Neural cell (in vitro differentiated cells): ENCODE measurements at regions not wholly inside any gene's neighbourhood (a gene's known extent, or its start where the extent isn't known, plus 50 kb on each side); places are given as distances from the start of the nearest gene placed in this dataset.

Experiments
- H2AFZ ChIP-seq: fragments of 200-600, 300-800 bp; sonication (generic), shearing (Covaris generic); 2 replicates; pipeline ENCODE4 v1.6.0; 2014; ENCODE audit warnings: low read depth, mild to moderate bottlenecking, antibody characterized with exemption, low read length, moderate library complexity
- H3F3A ChIP-seq: fragments of 200-600 bp; shearing (Covaris generic); 2 replicates; pipeline ENCODE4 v1.6.1; 2016; ENCODE audit warnings: mild to moderate bottlenecking, moderate library complexity, mixed read lengths, antibody characterized with exemption, low read length; ENCODE audit not compliant: insufficient read depth, poor library complexity, severe bottlenecking
- H3K27ac ChIP-seq: fragments of 200-600, 300-800 bp; sonication (generic), shearing (Covaris generic); 2 replicates; pipeline ENCODE4 v1.5.1; 2014; ENCODE audit warnings: mild to moderate bottlenecking, low read length, moderate library complexity
- H3K27me3 ChIP-seq: fragments of 300-800, 200-600 bp; sonication (generic), shearing (Covaris generic); 2 replicates; pipeline ENCODE4 v1.6.0; 2014; ENCODE audit warnings: mild to moderate bottlenecking, low read depth, low read length, moderate library complexity; ENCODE audit not compliant: insufficient read depth
- H3K36me3 ChIP-seq: fragments of 300-800, 200-600 bp; sonication (generic), shearing (Covaris generic); 2 replicates; pipeline ENCODE4 v1.5.1; 2014; ENCODE audit warnings: mild to moderate bottlenecking, antibody characterized with exemption, low read length, moderate library complexity; ENCODE audit not compliant: insufficient read depth
- H3K4me2 ChIP-seq: fragments of 300-800, 200-600 bp; sonication (generic), shearing (Covaris generic); 2 replicates; pipeline ENCODE4 v1.6.0; 2014; ENCODE audit warnings: mild to moderate bottlenecking, low read length
- H3K4me3 ChIP-seq: fragments of 300-800, 200-600 bp; sonication (generic), shearing (Covaris generic); 2 replicates; pipeline ENCODE4 v1.5.1; 2014; ENCODE audit warnings: mild to moderate bottlenecking, low read length, moderate library complexity
- H3K79me2 ChIP-seq: fragments of 200-600 bp; shearing (Covaris generic); replicated peaks from 2 replicates; pipeline ENCODE4 v1.6.0; 2014; ENCODE audit warnings: mild to moderate bottlenecking, low read length, moderate library complexity; ENCODE audit not compliant: insufficient read depth
- H3K9ac ChIP-seq: fragments of 300-800, 200-600 bp; sonication (generic), shearing (Covaris generic); 2 replicates; pipeline ENCODE4 v1.6.1; 2016; ENCODE audit warnings: mild to moderate bottlenecking, low read length, mixed read lengths
- H3K9me2 ChIP-seq: fragments of 200-600 bp; shearing (Covaris generic); 2 replicates; pipeline ENCODE4 v1.6.1; 2016; ENCODE audit warnings: mild to moderate bottlenecking, low read length, mixed read lengths; ENCODE audit not compliant: insufficient read depth
- H3K9me3 ChIP-seq: fragments of 200-600, 300-800 bp; sonication (generic), shearing (Covaris generic); 2 replicates; pipeline ENCODE4 v1.6.1; 2016; ENCODE audit warnings: mild to moderate bottlenecking, mixed run types, low read length, moderate library complexity, mixed read lengths
- H4K20me1 ChIP-seq: fragments of 200-600 bp; shearing (Covaris generic); 2 replicates; pipeline ENCODE4 v1.6.1; 2016; ENCODE audit warnings: mild to moderate bottlenecking, mixed run types; ENCODE audit not compliant: insufficient read depth
- EP300 ChIP-seq: fragments of 450-650 bp; conservative IDR thresholded peaks from 2 replicates; pipeline ENCODE4 v1.6.1; 2014; ENCODE audit warnings: antibody characterized with exemption, mild to moderate bottlenecking, moderate library complexity; ENCODE audit not compliant: poor library complexity, severe bottlenecking
- EZH2 ChIP-seq: fragments of 200-600, 300-800 bp; shearing (Covaris generic), sonication (generic); IDR thresholded peaks from 2 replicates; pipeline ENCODE4 v1.6.1; 2014; ENCODE audit warnings: antibody characterized with exemption, low read length, borderline replicate concordance, mild to moderate bottlenecking; ENCODE audit not compliant: insufficient read depth, poor library complexity, severe bottlenecking
- MXI1 ChIP-seq: fragments of 450-650 bp; conservative IDR thresholded peaks from 2 replicates; pipeline ENCODE4 v1.6.1; 2014; ENCODE audit warnings: antibody characterized with exemption, mild to moderate bottlenecking; ENCODE audit not compliant: poor library complexity, severe bottlenecking
- POLR2AphosphoS5 ChIP-seq: IDR thresholded peaks from 2 replicates; pipeline ENCODE4 v1.6.1; 2012
- RAD21 ChIP-seq: fragments of 450-650 bp; conservative IDR thresholded peaks from 2 replicates; pipeline ENCODE4 v1.6.1; 2014; ENCODE audit warnings: antibody characterized with exemption, mild to moderate bottlenecking, moderate library complexity
- REST ChIP-seq: IDR thresholded peaks from 2 replicates; pipeline ENCODE4 v1.6.1; 2012; ENCODE audit warnings: borderline replicate concordance
- SMC3 ChIP-seq: fragments of 450-650 bp; conservative IDR thresholded peaks from 2 replicates; pipeline ENCODE4 v1.6.1; 2014; ENCODE audit warnings: antibody characterized with exemption, mild to moderate bottlenecking, moderate library complexity; ENCODE audit not compliant: poor library complexity
- TAF1 ChIP-seq: IDR thresholded peaks from 2 replicates; pipeline ENCODE4 v1.6.1; 2012; ENCODE audit warnings: low read depth
- TF ChIP-seq, protein P1 (sequence below): fragments of 450-650 bp; IDR thresholded peaks from 2 replicates; pipeline ENCODE4 v1.5.1; 2014; ENCODE audit warnings: antibody characterized with exemption, mild to moderate bottlenecking, moderate library complexity; ENCODE audit not compliant: poor library complexity, severe bottlenecking

DNA sequence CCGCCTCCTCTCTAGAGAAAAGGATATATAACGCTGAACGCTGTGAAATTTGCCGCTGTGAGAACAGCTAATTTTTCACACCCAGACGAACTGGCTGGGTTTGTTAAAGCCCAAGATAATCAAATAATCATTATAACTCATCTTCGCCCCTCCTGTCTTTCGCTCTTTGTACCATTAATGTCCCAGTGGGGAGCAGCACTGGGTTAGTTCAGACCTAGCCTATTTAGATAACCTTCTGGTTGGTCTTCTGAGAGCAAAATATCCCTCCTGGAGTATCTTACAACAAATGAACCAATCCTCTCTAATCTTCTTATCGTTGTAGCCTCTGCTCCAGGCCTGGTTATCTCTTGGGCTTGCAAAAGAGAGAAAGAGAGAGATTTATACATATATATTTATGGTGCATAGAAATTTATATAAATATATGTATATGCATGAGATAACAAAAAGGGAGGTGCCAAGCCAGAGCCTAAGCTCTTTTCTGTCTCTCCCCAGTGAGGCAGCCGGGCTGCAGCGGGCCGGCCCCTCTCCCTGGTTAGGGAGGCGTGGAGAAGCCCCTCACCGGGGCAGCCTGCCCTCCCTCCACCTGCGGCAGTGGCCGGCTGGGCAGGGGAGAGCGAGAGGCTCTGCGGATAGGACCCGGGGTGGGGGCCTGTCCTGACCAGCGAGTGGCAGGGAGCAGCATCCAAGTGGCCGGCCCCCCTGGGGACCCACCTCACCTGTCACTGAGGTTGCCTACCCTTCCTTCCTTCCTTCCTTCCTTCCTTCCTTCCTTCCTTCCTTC lies 202.0 kb upstream of the LHX5 start:
- TF ChIP-seq, protein P1, sequence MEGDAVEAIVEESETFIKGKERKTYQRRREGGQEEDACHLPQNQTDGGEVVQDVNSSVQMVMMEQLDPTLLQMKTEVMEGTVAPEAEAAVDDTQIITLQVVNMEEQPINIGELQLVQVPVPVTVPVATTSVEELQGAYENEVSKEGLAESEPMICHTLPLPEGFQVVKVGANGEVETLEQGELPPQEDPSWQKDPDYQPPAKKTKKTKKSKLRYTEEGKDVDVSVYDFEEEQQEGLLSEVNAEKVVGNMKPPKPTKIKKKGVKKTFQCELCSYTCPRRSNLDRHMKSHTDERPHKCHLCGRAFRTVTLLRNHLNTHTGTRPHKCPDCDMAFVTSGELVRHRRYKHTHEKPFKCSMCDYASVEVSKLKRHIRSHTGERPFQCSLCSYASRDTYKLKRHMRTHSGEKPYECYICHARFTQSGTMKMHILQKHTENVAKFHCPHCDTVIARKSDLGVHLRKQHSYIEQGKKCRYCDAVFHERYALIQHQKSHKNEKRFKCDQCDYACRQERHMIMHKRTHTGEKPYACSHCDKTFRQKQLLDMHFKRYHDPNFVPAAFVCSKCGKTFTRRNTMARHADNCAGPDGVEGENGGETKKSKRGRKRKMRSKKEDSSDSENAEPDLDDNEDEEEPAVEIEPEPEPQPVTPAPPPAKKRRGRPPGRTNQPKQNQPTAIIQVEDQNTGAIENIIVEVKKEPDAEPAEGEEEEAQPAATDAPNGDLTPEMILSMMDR, result no peak
- no peak for TF ChIP-seq REST
- no peak for TF ChIP-seq SMC3
- no peak for TF ChIP-seq EP300
- TF ChIP-seq EZH2, result no peak
- TF ChIP-seq RAD21, result no peak
- TF ChIP-seq POLR2AphosphoS5, result no peak
- TF ChIP-seq TAF1, result no peak
- TF ChIP-seq MXI1, result no peak
- H3K79me2 ChIP-seq, result no peaks in the 10 kb centered on the region
- H3F3A ChIP-seq, result no peaks in the 10 kb centered on the region
- no peak overlapping the region for H3K27ac ChIP-seq
- no peaks in the 10 kb centered on the region for H3K27me3 ChIP-seq
- H2AFZ ChIP-seq, result no peak overlapping the region
- H3K4me2 ChIP-seq, result no peak overlapping the region
- H3K4me3 ChIP-seq, result no peak overlapping the region
- H3K36me3 ChIP-seq, result no peaks in the 10 kb centered on the region
- no peaks in the 10 kb centered on the region for H4K20me1 ChIP-seq
- no peak overlapping the region for H3K9ac ChIP-seq
- no peaks in the 10 kb centered on the region for H3K9me2 ChIP-seq
- no peaks in the 10 kb centered on the region for H3K9me3 ChIP-seq

DNA sequence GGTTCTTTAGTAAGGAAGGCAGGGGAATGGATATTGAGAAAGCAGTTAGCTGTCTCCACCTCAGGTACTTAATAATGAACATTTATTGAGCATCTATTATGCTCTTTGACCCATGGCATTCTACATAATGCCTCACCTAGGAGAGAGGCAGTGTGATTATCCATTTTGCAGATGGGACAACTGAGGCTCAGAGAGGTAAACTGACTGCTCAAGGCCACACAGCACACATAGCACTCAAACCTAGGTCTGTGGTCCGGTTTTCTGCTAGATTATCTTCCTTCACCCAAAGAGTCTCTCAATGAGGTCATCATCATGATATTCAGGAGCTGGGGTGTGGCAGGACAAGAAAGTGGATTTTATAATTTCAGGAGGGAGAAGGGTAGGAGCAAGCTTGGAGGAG lies 199.1 kb upstream of the LHX5 start:
- no peaks in the 10 kb centered on the region for H3F3A ChIP-seq
- H3K27ac ChIP-seq, result no peak overlapping the region
- H3K9ac ChIP-seq, result no peak overlapping the region
- no peaks in the 10 kb centered on the region for H3K27me3 ChIP-seq
- H2AFZ ChIP-seq, result no peak overlapping the region
- no peaks in the 10 kb centered on the region for H3K9me2 ChIP-seq
- H3K79me2 ChIP-seq, result no peaks in the 10 kb centered on the region
- no peaks in the 10 kb centered on the region for H3K36me3 ChIP-seq
- H3K9me3 ChIP-seq, result no peaks in the 10 kb centered on the region
- H3K4me3 ChIP-seq, result no peak overlapping the region
- H3K4me2 ChIP-seq, result no peak overlapping the region
- H4K20me1 ChIP-seq, result no peaks in the 10 kb centered on the region
- TF ChIP-seq POLR2AphosphoS5 (no peak), EP300 (no peak), SMC3 (no peak)
- TF ChIP-seq, protein P1, result no peak
